PC-9 (cell line): ENCODE measurements at regions not wholly inside any gene's neighbourhood (a gene's known extent, or its start where the extent isn't known, plus 50 kb on each side); places are given as distances from the start of the nearest gene placed in this dataset.

Experiments used
- EZH2 ChIP-seq: fragments of 200-600 bp; sonication (generic); IDR thresholded peaks from 2 replicates; pipeline ENCODE4 v1.8.0; 2017; ENCODE audit warnings: antibody characterized with exemption, low read depth
- TF ChIP-seq, protein P1 (sequence below): fragments of 200-600 bp; sonication (generic); conservative IDR thresholded peaks from 2 replicates; pipeline ENCODE4 v1.6.1; 2017; ENCODE audit warnings: mixed run types, antibody characterized with exemption, mild to moderate bottlenecking, moderate library complexity

DNA sequence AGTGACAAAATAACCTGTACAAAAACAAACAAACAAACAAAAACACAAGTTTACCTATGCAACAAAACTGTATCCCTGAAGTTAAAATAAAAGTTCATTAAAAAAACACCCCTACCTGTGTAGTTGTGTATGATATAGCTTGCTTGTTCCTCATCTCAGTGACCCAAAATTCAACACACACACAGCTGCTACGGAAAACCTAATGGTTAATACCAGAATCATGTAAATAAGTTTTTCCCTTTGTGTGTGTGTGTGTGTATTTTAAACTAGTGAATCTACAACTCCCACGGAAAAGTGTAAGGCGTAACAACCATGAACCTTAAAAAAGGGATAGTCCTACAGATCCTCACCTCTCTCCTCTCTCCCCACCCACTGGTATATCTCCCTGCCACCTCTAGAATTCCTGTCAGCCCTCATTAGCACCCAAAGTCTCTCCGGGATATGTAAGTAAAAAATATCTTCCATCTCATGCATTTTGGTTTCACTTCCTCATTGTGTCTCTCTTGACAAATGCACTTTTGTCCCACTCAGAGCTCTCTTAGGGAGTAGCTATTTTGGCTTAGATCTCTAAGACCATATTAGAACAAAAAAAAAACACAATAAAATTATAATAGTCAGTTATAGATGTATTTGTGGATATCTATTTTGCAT is 2236.5 kb downstream of the PCDH9 start:
- TF ChIP-seq, protein P1, sequence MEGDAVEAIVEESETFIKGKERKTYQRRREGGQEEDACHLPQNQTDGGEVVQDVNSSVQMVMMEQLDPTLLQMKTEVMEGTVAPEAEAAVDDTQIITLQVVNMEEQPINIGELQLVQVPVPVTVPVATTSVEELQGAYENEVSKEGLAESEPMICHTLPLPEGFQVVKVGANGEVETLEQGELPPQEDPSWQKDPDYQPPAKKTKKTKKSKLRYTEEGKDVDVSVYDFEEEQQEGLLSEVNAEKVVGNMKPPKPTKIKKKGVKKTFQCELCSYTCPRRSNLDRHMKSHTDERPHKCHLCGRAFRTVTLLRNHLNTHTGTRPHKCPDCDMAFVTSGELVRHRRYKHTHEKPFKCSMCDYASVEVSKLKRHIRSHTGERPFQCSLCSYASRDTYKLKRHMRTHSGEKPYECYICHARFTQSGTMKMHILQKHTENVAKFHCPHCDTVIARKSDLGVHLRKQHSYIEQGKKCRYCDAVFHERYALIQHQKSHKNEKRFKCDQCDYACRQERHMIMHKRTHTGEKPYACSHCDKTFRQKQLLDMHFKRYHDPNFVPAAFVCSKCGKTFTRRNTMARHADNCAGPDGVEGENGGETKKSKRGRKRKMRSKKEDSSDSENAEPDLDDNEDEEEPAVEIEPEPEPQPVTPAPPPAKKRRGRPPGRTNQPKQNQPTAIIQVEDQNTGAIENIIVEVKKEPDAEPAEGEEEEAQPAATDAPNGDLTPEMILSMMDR, result no peak
- no peak for TF ChIP-seq EZH2
